CD4-positive, alpha-beta T cell treated with Interleukin-17A for 1 hour (primary cell): ENCODE measurements at regions not wholly inside any gene's neighbourhood (a gene's known extent, or its start where the extent isn't known, plus 50 kb on each side); places are given as distances from the start of the nearest gene placed in this dataset.
A peak's percentile ranks its signal among the peaks of the same experiment; 100 is the strongest.

Experiments used
- DNase-seq: peaks from one replicate; pipeline ENCODE4 v3.0.0-alpha.2; 2020

GRCh38 chr12:75974323-75975187 lies 57.0 kb downstream of the PHLDA1 start:
- DNase-seq, result no peak

- DNase-seq, result no peak
These were observed 60.3 kb downstream of the PHLDA1 start for GRCh38 chr12:75971253-75971652.

GRCh38 chr12:75970310-75970709 lies 61.3 kb downstream of the PHLDA1 start:
- no peak for DNase-seq

GRCh38 chr12:75969768-75970167 lies 61.8 kb downstream of the PHLDA1 start:
- DNase-seq, result no peak

- DNase-seq, result no peak
These were observed 65.9 kb downstream of the PHLDA1 start for GRCh38 chr12:75965661-75966060.

GRCh38 chr12:75964150-75964549 lies 67.4 kb downstream of the PHLDA1 start:
- peak; percentile 27 for DNase-seq

GRCh38 chr12:75961878-75962277 lies 69.7 kb downstream of the PHLDA1 start:
- no peak for DNase-seq

GRCh38 chr12:75960954-75961661 lies 70.5 kb downstream of the PHLDA1 start:
- no peak for DNase-seq

- DNase-seq, result no peak
These were observed 71.3 kb downstream of the PHLDA1 start for GRCh38 chr12:75960086-75960910.

GRCh38 chr12:75959506-75959905 lies 72.1 kb downstream of the PHLDA1 start:
- DNase-seq, result no peak

GRCh38 chr12:75959060-75959459 lies 72.5 kb downstream of the PHLDA1 start:
- DNase-seq, result no peak

GRCh38 chr12:75955251-75955650 lies 76.3 kb downstream of the PHLDA1 start:
- no peak for DNase-seq

GRCh38 chr12:75954749-75955148 lies 76.8 kb downstream of the PHLDA1 start:
- no peak for DNase-seq

GRCh38 chr12:75954041-75954440 lies 77.5 kb downstream of the PHLDA1 start:
- DNase-seq, result no peak

- no peak for DNase-seq
These were observed 78.2 kb downstream of the PHLDA1 start for GRCh38 chr12:75953312-75953906.

GRCh38 chr12:75951399-75952278 lies 79.9 kb downstream of the PHLDA1 start:
- no peak for DNase-seq

- DNase-seq, result no peak
These were observed 84.3 kb downstream of the PHLDA1 start for GRCh38 chr12:75947156-75947723.

- no peak for DNase-seq
These were observed 86.0 kb downstream of the PHLDA1 start for GRCh38 chr12:75945581-75945980.

- DNase-seq, result no peak
These were observed 86.6 kb downstream of the PHLDA1 start for GRCh38 chr12:75944905-75945432.

GRCh38 chr12:75944097-75944904 lies 87.3 kb downstream of the PHLDA1 start:
- DNase-seq, result peak; percentile 53
